ENCODE measurements at regions not wholly inside any gene's neighbourhood (a gene's known extent, or its start where the extent isn't known, plus 50 kb on each side); places are given as distances from the start of the nearest gene placed in this dataset.
"Not testable (repeated sequence)": the region's sequence is repeated elsewhere in the genome, so short reads cannot be mapped to it uniquely, and the experiment has no call there.

- no peak for DNase-seq
Observed at GRCh38 chr1:222060210-222060916, 318.5 kb upstream of the DUSP10 start.

GRCh38 chr1:222058249-222058648 is 316.4 kb upstream of the DUSP10 start:
- DNase-seq, result no peak

GRCh38 chr1:222057162-222057561 is 315.3 kb upstream of the DUSP10 start:
- no peak for DNase-seq

- no peak for DNase-seq
Observed at GRCh38 chr1:222054416-222054815, 312.5 kb upstream of the DUSP10 start.

GRCh38 chr1:222053790-222054294 is 312.0 kb upstream of the DUSP10 start:
- DNase-seq, result no peak

- DNase-seq, result peak; percentile 9
Observed at GRCh38 chr1:222051311-222051710, 309.4 kb upstream of the DUSP10 start.

GRCh38 chr1:222049661-222050060 is 307.8 kb upstream of the DUSP10 start:
- not testable (repeated sequence) for DNase-seq

- no peak for DNase-seq
Observed at GRCh38 chr1:222049176-222049575, 307.3 kb upstream of the DUSP10 start.

- DNase-seq, result no peak
Observed at GRCh38 chr1:222048094-222048595, 306.3 kb upstream of the DUSP10 start.

- no peak for DNase-seq
Observed at GRCh38 chr1:222047366-222047765, 305.5 kb upstream of the DUSP10 start.

GRCh38 chr1:222046684-222047263 is 304.9 kb upstream of the DUSP10 start:
- DNase-seq, result no peak

GRCh38 chr1:222045786-222046185 is 303.9 kb upstream of the DUSP10 start:
- DNase-seq, result no peak

GRCh38 chr1:222045236-222045635 is 303.3 kb upstream of the DUSP10 start:
- no peak for DNase-seq

- no peak for DNase-seq
Observed at GRCh38 chr1:222043444-222044292, 301.8 kb upstream of the DUSP10 start.

- DNase-seq, result no peak
Observed at GRCh38 chr1:222042120-222042519, 300.2 kb upstream of the DUSP10 start.

GRCh38 chr1:222040955-222041354 is 299.1 kb upstream of the DUSP10 start:
- DNase-seq, result no peak

- DNase-seq, result no peak
Observed at GRCh38 chr1:222040121-222040805, 298.4 kb upstream of the DUSP10 start.

GRCh38 chr1:222038971-222039370 is 297.1 kb upstream of the DUSP10 start:
- DNase-seq, result no peak

GRCh38 chr1:222037720-222038119 is 295.8 kb upstream of the DUSP10 start:
- no peak for DNase-seq

GRCh38 chr1:222034790-222035189 is 292.9 kb upstream of the DUSP10 start:
- no peak for DNase-seq

GRCh38 chr1:222033450-222033849 is 291.6 kb upstream of the DUSP10 start:
- no peak for DNase-seq

- DNase-seq, result no peak
Observed at GRCh38 chr1:222031318-222031717, 289.4 kb upstream of the DUSP10 start.

GRCh38 chr1:222028676-222029075 is 286.8 kb upstream of the DUSP10 start:
- DNase-seq, result no peak
